Ectodermal cell (in vitro differentiated cells): ENCODE measurements at regions not wholly inside any gene's neighbourhood (a gene's known extent, or its start where the extent isn't known, plus 50 kb on each side); places are given as distances from the start of the nearest gene placed in this dataset.

Experiments used
- H3K27ac ChIP-seq: 2 replicates; pipeline ENCODE4 v1.7.0; 2013; ENCODE audit warnings: mild to moderate bottlenecking, low read depth, low read length; ENCODE audit not compliant: insufficient read depth, poor library complexity, severe bottlenecking
- H3K27me3 ChIP-seq: 2 replicates; pipeline ENCODE4 v1.7.0; 2013; ENCODE audit warnings: mild to moderate bottlenecking, low read length; ENCODE audit not compliant: insufficient read depth, control insufficient read depth, poor library complexity, severe bottlenecking
- H3K36me3 ChIP-seq: one replicate; pipeline ENCODE4 v1.7.0; 2013; ENCODE audit warnings: low read length; ENCODE audit not compliant: control insufficient read depth, insufficient read depth
- H3K4me1 ChIP-seq: one replicate; pipeline ENCODE4 v1.7.0; 2013; ENCODE audit warnings: low read length; ENCODE audit not compliant: control insufficient read depth, insufficient read depth
- H3K4me3 ChIP-seq: 2 replicates; pipeline ENCODE4 v1.7.0; 2013; ENCODE audit warnings: low read depth, low read length, control low read depth; ENCODE audit not compliant: insufficient read depth
- H3K9me3 ChIP-seq: 2 replicates; pipeline ENCODE4 v1.7.0; 2013; ENCODE audit warnings: mild to moderate bottlenecking, low read length, moderate library complexity; ENCODE audit not compliant: control insufficient read depth
- WGBS, 2 experiments: methylation state at CpG; one replicate each; pipeline ENCODE4 v1.1.7; 2013; ENCODE audit warnings: missing lambda C conversion rate in 2 of 2; 5-methylcytosine and 5-hydroxymethylcytosine counted together

GRCh38 chr22:27003297-27003696 lies 345.9 kb downstream of the MIAT start:
- H3K27ac ChIP-seq, result no peak overlapping the region
- 92 to 94% methylated on average over 11 of the region's 11 CpGs for WGBS, 2 experiments

GRCh38 chr22:27004434-27004833 lies 347.0 kb downstream of the MIAT start:
- 26 to 30% methylated on average over 1 of the region's 1 CpG for WGBS, 2 experiments

More at GRCh38 chr22:27003297-27003696, 345.9 kb downstream of the MIAT start:
- Histone ChIP-seq H3K4me1 (peaks cover 4% of the 10 kb centered on the region), H3K9me3 (no peaks in the 10 kb centered on the region), H3K27me3 (no peaks in the 10 kb centered on the region), H3K4me3 (no peak overlapping the region), H3K36me3 (no peaks in the 10 kb centered on the region)

GRCh38 chr22:27008454-27008853 lies 351.1 kb downstream of the MIAT start:
- no peak overlapping the region for H3K27ac ChIP-seq
- no peaks in the 10 kb centered on the region for H3K27me3 ChIP-seq
- no peaks in the 10 kb centered on the region for H3K36me3 ChIP-seq
- H3K4me1 ChIP-seq, result no peaks in the 10 kb centered on the region
- WGBS, 2 experiments, result 94 to 97% methylated on average over 1 of the region's 1 CpG
- H3K9me3 ChIP-seq, result no peaks in the 10 kb centered on the region
- no peak overlapping the region for H3K4me3 ChIP-seq

More at GRCh38 chr22:27004434-27004833, 347.0 kb downstream of the MIAT start:
- Histone ChIP-seq H3K27me3 (no peaks in the 10 kb centered on the region), H3K27ac (no peak overlapping the region), H3K36me3 (no peaks in the 10 kb centered on the region), H3K9me3 (no peaks in the 10 kb centered on the region), H3K4me1 (peaks cover 4% of the 10 kb centered on the region), H3K4me3 (no peak overlapping the region)

- WGBS, 2 experiments, result 79 to 88% methylated on average over 3 of the region's 3 CpGs
- no peaks in the 10 kb centered on the region for H3K36me3 ChIP-seq
- H3K4me1 ChIP-seq, result no peaks in the 10 kb centered on the region
- H3K27me3 ChIP-seq, result no peaks in the 10 kb centered on the region
- H3K4me3 ChIP-seq, result no peak overlapping the region
- no peaks in the 10 kb centered on the region for H3K9me3 ChIP-seq
- H3K27ac ChIP-seq, result no peak overlapping the region
Observed at GRCh38 chr22:27011133-27011532, 353.7 kb downstream of the MIAT start.

- Histone ChIP-seq H3K9me3 (no peaks in the 10 kb centered on the region), H3K27ac (no peak overlapping the region), H3K36me3 (no peaks in the 10 kb centered on the region), H3K4me3 (no peak overlapping the region), H3K4me1 (no peaks in the 10 kb centered on the region), H3K27me3 (no peaks in the 10 kb centered on the region)
- WGBS, 2 experiments, result 91 to 93% methylated on average over 3 of the region's 3 CpGs
Observed at GRCh38 chr22:27011717-27012116, 354.3 kb downstream of the MIAT start.

- Histone ChIP-seq H3K4me1 (no peaks in the 10 kb centered on the region), H3K36me3 (no peaks in the 10 kb centered on the region), H3K9me3 (no peaks in the 10 kb centered on the region), H3K4me3 (no peak overlapping the region), H3K27me3 (no peaks in the 10 kb centered on the region), H3K27ac (no peak overlapping the region)
- 58 to 68% methylated on average over 4 of the region's 4 CpGs for WGBS, 2 experiments
Observed at GRCh38 chr22:27019827-27020226, 362.4 kb downstream of the MIAT start.

- 91 to 93% methylated on average over 8 of the region's 8 CpGs for WGBS, 2 experiments
- Histone ChIP-seq H3K27me3 (no peaks in the 10 kb centered on the region), H3K4me3 (no peak overlapping the region), H3K4me1 (no peaks in the 10 kb centered on the region), H3K36me3 (no peaks in the 10 kb centered on the region), H3K27ac (no peak overlapping the region), H3K9me3 (no peaks in the 10 kb centered on the region)
Observed at GRCh38 chr22:27022274-27022895, 365.0 kb downstream of the MIAT start.

- no peak overlapping the region for H3K27ac ChIP-seq
- WGBS, 2 experiments, result 66 to 68% methylated on average over 16 to 17 of the region's 17 CpGs
- H3K4me3 ChIP-seq, result no peak overlapping the region
- H3K36me3 ChIP-seq, result no peaks in the 10 kb centered on the region
- H3K27me3 ChIP-seq, result no peaks in the 10 kb centered on the region
- no peaks in the 10 kb centered on the region for H3K4me1 ChIP-seq
- H3K9me3 ChIP-seq, result no peaks in the 10 kb centered on the region
Observed at GRCh38 chr22:27022896-27023361, 365.5 kb downstream of the MIAT start.

GRCh38 chr22:27023591-27023990 lies 366.2 kb downstream of the MIAT start:
- Histone ChIP-seq H3K4me3 (no peak overlapping the region), H3K27me3 (no peaks in the 10 kb centered on the region), H3K9me3 (no peaks in the 10 kb centered on the region), H3K36me3 (no peaks in the 10 kb centered on the region), H3K4me1 (no peaks in the 10 kb centered on the region), H3K27ac (no peak overlapping the region)
- 25 to 53% methylated on average over 1 of the region's 1 CpG for WGBS, 2 experiments

- 56 to 67% methylated on average over 1 of the region's 1 CpG for WGBS, 2 experiments
- Histone ChIP-seq H3K27ac (no peak overlapping the region), H3K9me3 (no peaks in the 10 kb centered on the region), H3K36me3 (no peaks in the 10 kb centered on the region), H3K4me1 (no peaks in the 10 kb centered on the region), H3K4me3 (no peak overlapping the region), H3K27me3 (no peaks in the 10 kb centered on the region)
Observed at GRCh38 chr22:27024982-27025381, 367.6 kb downstream of the MIAT start.
